GM21515 (cell line): ENCODE measurements at regions not wholly inside any gene's neighbourhood (a gene's known extent, or its start where the extent isn't known, plus 50 kb on each side); places are given as distances from the start of the nearest gene placed in this dataset.

Experiments used
- ATAC-seq: cut with Tn5 transposase; IDR thresholded peaks from one replicate; pipeline ENCODE4 v1.9.1; 2021; ENCODE audit not compliant: unreplicated experiment

GRCh38 chrX:39577985-39578869, 519.5 kb downstream of the BCOR start:
- peak; percentile 93 for ATAC-seq

- no peak for ATAC-seq
Observed at GRCh38 chrX:39580043-39580442, 517.7 kb downstream of the BCOR start.

- no peak for ATAC-seq
Observed at GRCh38 chrX:39581411-39581810, 516.3 kb downstream of the BCOR start.

- ATAC-seq = no peak
Observed at GRCh38 chrX:39582091-39582490, 515.7 kb downstream of the BCOR start.

GRCh38 chrX:39582976-39583375, 514.8 kb downstream of the BCOR start:
- no peak for ATAC-seq

- ATAC-seq = no peak
Observed at GRCh38 chrX:39585808-39586207, 511.9 kb downstream of the BCOR start.

- no peak for ATAC-seq
Observed at GRCh38 chrX:39586359-39586758, 511.4 kb downstream of the BCOR start.

GRCh38 chrX:39591099-39591498, 506.7 kb downstream of the BCOR start:
- no peak for ATAC-seq

GRCh38 chrX:39592776-39593175, 505.0 kb downstream of the BCOR start:
- ATAC-seq = no peak

GRCh38 chrX:39595977-39596376, 501.8 kb downstream of the BCOR start:
- ATAC-seq = no peak

- ATAC-seq = no peak
Observed at GRCh38 chrX:39596437-39596836, 501.3 kb downstream of the BCOR start.

- no peak for ATAC-seq
Observed at GRCh38 chrX:39599339-39599738, 498.4 kb downstream of the BCOR start.

- ATAC-seq = no peak
Observed at GRCh38 chrX:39600222-39600621, 497.5 kb downstream of the BCOR start.

GRCh38 chrX:39601231-39602177, 496.3 kb downstream of the BCOR start:
- ATAC-seq = no peak

GRCh38 chrX:39602195-39602594, 495.6 kb downstream of the BCOR start:
- ATAC-seq = no peak

- ATAC-seq = no peak
Observed at GRCh38 chrX:39603230-39603629, 494.5 kb downstream of the BCOR start.

GRCh38 chrX:39605183-39605582, 492.6 kb downstream of the BCOR start:
- ATAC-seq = no peak

GRCh38 chrX:39605866-39606265, 491.9 kb downstream of the BCOR start:
- ATAC-seq = no peak

GRCh38 chrX:39609941-39610340, 487.8 kb downstream of the BCOR start:
- no peak for ATAC-seq

GRCh38 chrX:39611468-39611867, 486.3 kb downstream of the BCOR start:
- no peak for ATAC-seq

GRCh38 chrX:39613482-39613995, 484.2 kb downstream of the BCOR start:
- ATAC-seq = no peak
